ENCODE measurements at regions not wholly inside any gene's neighbourhood (a gene's known extent, or its start where the extent isn't known, plus 50 kb on each side); places are given as distances from the start of the nearest gene placed in this dataset.

GRCh38 chr9:89666950-89667349 lies 62.1 kb downstream of the GADD45G start:
- H4K91ac ChIP-seq (replicated peaks; ENCODE audit: insufficient read length, low read length): no peak overlapping the region
- H3K79me1 ChIP-seq (ENCODE audit: low read depth, low read length): no peaks in the 10 kb centered on the region
- H4K5ac ChIP-seq (ENCODE audit: insufficient read length, low read depth, low read length): no peak overlapping the region
- no peak overlapping the region for H3K4me3 ChIP-seq (ENCODE audit: extremely low read depth in 1 of 4, insufficient read depth in 2 of 4, low read depth in 3 of 4, low read length in 4 of 4)
- H3K18ac ChIP-seq (ENCODE audit: extremely low read depth, low read length): no peak overlapping the region
- H4K20me1 ChIP-seq (replicated peaks in 1 of 2; ENCODE audit: control insufficient read depth in 1 of 2, insufficient read depth in 2 of 2, low read length in 2 of 2): no peaks in the 10 kb centered on the region
- no peak overlapping the region for H2AK5ac ChIP-seq (ENCODE audit: low read depth, low read length)
- no peaks in the 10 kb centered on the region for H3K36me3 ChIP-seq (ENCODE audit: control insufficient read depth in 2 of 4, insufficient read depth in 4 of 4, low read length in 3 of 4)
- peak overlapping the region; percentile 97 for H2BK20ac ChIP-seq (ENCODE audit: low read length)
- H3K27me3 ChIP-seq (replicated peaks in 1 of 4; ENCODE audit: control insufficient read depth in 3 of 4, extremely low read depth in 1 of 4, insufficient read depth in 3 of 4, low read length in 3 of 4): no peaks in the 10 kb centered on the region; a peak in 2 of 7 replicates
- POLR2A ChIA-PET (ENCODE audit: partially characterized antibody): interaction anchor here (2.7 kb wide), 1 partner anchor 10 kb away, joined by 20 read pairs; no protein-coding TSS in a partner anchor
- peaks cover 3 to 21% (median 6%) of the 10 kb centered on the region in 4 experiments for H3K4me1 ChIP-seq (replicated peaks in 1 of 4; ENCODE audit: control insufficient read depth in 3 of 4, insufficient read depth in 4 of 4, low read length in 3 of 4)
- H3K23me2 ChIP-seq (ENCODE audit: low read depth, low read length): peaks cover 5% of the 10 kb centered on the region; the same call in 1 of the 2 replicates
- no peak overlapping the region for H2AFZ ChIP-seq (ENCODE audit: low read length)
- no peak overlapping the region for H3K9ac ChIP-seq (replicated peaks in 1 of 4; ENCODE audit: extremely low read depth in 1 of 4, low read depth in 3 of 4, low read length in 3 of 4)
- no peak overlapping the region for H3K27ac ChIP-seq (ENCODE audit: low read depth, low read length)
- peak overlapping the region; percentile 37; the same call in 1 of the 2 replicates for H2BK15ac ChIP-seq (ENCODE audit: low read length)
- H3K79me2 ChIP-seq (ENCODE audit: control insufficient read depth in 1 of 2, insufficient read depth in 2 of 2, low read length in 2 of 2): no peaks in the 10 kb centered on the region
- no peak overlapping the region for H3K23ac ChIP-seq (ENCODE audit: insufficient read length)
- WGBS, 2 experiments (ENCODE audit: extremely low coverage in 1 of 2, insufficient coverage in 1 of 2, insufficient read length in 1 of 2, insufficient replicate concordance in 2 of 2, low coverage in 1 of 2, low lambda C conversion rate in 2 of 2, missing lambda C conversion rate in 1 of 2): 87% methylated on average over 6 of the region's 6 CpGs; no CpG with 5 or more reads in 1 of the 2 experiments
- H3K4me2 ChIP-seq (ENCODE audit: insufficient read depth in 1 of 2, low read depth in 2 of 2, low read length in 2 of 2): no peak overlapping the region
- no peak overlapping the region; the same call in 1 of the 2 replicates for H2BK12ac ChIP-seq (ENCODE audit: low read depth, low read length)
- H3K9me3 ChIP-seq (ENCODE audit: insufficient read depth in 2 of 2, low read depth in 1 of 2, low read length in 1 of 2): no peaks in the 10 kb centered on the region; a peak in 1 of 4 replicates
- CTCF ChIA-PET (ENCODE audit: partially characterized antibody): interaction anchor here (1.2 kb wide), 1 partner anchor 8 kb away, joined by 3 read pairs; no protein-coding TSS in a partner anchor
- H3K56ac ChIP-seq (replicated peaks; ENCODE audit: insufficient read length, low read depth, low read length): no peak overlapping the region
- no peak for TF ChIP-seq SIX5 (IDR thresholded peaks at IDR 0.05; ENCODE audit: low read depth, low read length)
- no peak for TF ChIP-seq POU5F1 (IDR thresholded peaks at IDR 0.05; ENCODE audit: low read depth, low read length)
- no peak for TF ChIP-seq CREB1 (IDR thresholded peaks at IDR 0.05)
- TF ChIP-seq SP2 (IDR thresholded peaks at IDR 0.05; ENCODE audit: low read length): no peak
- TF ChIP-seq TEAD4 (IDR thresholded peaks at IDR 0.05; ENCODE audit: low read depth, low read length): no peak
- no peak overlapping the region for H3K14ac ChIP-seq (ENCODE audit: insufficient read length)
- no peak overlapping the region for H3K4ac ChIP-seq (replicated peaks; ENCODE audit: insufficient read length, low read depth, low read length)
- DNase-seq (ENCODE audit: low read depth in 1 of 2, low spot score in 2 of 2) (no peak), FAIRE-seq (no peak)
- H2BK5ac ChIP-seq (ENCODE audit: low read depth, low read length): no peak overlapping the region
- no peak overlapping the region for H2BK120ac ChIP-seq (replicated peaks; ENCODE audit: low read depth, low read length)
- H4K8ac ChIP-seq (ENCODE audit: extremely low read depth, insufficient read depth, low read length): no peak overlapping the region

Data from H1 (cell line).